Renal cortex interstitium (tissue), 11 donors: ENCODE measurements at regions not wholly inside any gene's neighbourhood (a gene's known extent, or its start where the extent isn't known, plus 50 kb on each side); places are given as distances from the start of the nearest gene placed in this dataset.

ENCODE experiments used
- DNase-seq, 11 donors: peaks; one replicate each; pipeline ENCODE4 v3.0.0-alpha.2; 2013; ENCODE audit warnings: low read depth in 9 of 11, low spot score in 4 of 11; ENCODE audit errors: extremely low read depth in 1 of 11

DNA sequence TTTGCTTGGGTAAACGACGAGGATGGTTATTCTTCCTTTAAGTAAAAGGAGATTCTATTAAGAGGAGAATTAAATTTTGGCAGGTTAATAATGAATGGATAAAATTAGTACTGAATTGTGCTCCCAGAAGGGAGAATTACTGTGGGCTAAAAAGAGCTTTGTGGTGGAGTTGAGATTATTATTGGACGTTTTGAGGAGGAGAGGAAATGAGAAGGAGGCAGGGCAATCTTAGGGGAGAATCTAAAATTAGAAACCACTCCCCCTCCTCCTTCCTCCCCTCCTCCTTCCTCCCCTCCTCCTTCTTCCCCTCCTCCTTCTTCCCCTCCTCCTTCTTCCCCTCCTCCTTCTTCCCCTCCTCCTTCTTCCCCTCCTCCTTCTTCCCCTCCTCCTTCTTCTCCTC is 331.8 kb downstream of the PRL start:
- DNase-seq = no peak

DNA sequence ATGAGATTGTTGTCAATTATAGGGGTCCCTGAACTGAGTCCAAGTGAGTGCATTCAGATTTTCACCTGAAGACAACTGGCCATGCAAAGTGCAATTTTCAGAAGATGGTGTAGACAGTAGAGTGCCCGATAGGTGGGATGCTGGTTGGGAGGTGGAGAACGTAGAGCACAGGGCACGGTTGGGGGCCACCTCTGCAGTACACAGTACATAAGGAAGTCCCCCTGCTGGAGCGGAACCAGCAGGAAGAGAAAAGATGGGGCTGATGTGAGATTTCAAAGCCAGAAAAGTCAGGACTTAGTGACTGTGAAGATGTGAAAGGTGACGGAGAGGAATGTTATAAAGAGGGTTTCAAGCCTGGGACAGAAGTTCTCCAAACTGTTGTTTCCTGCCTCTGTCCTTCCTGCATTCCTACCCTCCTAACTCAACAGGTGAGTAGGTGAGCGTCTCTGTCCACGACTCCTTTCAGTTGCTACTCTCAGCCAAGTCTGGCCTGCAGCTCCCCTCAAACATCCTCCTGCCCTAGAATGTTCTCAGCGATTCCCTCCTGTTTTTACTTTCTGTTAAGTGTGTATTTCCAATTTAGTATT is 330.8 kb downstream of the PRL start:
- DNase-seq = no peak

DNA sequence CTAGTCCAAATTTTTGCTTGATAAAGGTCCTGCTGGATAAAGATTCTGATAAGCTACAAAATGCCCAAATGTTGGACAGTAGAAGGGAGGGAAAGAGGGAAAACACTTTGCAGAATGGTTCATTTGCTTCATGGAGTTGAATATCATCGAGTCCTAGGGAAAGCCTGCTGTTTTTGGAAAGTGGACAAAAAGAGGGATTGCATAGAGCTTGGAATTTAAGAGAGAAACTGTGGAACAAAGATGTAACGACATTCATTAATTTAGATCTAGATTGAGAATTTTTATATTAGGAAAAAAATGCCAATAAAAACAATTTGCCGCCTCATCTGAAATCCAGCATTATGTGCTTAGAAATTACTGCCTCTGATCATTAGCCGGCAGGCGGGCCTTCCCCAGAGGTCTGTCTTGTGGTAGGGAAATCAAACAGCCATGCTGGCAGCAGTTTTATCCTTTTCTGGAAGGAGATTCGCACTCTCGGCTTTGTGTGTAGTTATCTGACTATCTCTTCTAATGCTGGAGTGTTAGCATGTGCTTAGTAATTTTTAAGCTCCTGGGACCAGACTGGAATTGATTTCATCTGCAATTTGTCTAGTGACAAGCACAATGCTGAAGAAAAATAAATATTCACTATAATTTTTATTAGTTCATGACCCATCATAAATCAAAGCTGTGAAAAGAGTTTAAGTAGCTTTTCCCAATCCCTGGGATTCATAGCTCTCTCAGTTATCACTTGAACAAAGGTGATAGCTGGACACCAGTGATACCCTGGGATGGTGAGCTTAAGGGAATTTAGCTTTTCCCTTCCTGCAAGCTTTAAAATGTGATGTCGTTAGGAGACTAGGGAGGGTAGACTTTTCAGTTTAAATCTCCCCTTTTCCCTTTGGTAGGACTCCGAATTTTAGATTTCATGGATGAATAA is 329.5 kb downstream of the PRL start:
- DNase-seq = no peak

DNA sequence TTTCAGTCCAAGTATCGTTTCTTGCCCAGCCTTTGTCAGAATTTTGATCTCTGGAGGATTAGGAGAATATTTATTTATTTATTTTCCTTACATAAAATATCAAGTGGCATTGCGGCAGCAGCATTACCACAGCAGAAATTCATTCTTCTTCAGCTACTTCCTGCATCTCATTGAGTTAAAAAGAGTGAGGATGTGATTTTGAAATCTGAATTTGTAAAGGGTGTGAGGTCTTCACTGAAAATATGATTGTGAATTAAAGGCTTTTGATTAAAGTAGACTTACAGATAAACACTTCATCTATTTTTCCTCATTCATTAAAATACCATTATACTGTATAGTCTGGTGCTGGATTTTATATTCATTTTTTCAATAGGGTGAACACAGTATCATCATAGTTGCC is 328.4 kb downstream of the PRL start:
- no peak for DNase-seq

DNA sequence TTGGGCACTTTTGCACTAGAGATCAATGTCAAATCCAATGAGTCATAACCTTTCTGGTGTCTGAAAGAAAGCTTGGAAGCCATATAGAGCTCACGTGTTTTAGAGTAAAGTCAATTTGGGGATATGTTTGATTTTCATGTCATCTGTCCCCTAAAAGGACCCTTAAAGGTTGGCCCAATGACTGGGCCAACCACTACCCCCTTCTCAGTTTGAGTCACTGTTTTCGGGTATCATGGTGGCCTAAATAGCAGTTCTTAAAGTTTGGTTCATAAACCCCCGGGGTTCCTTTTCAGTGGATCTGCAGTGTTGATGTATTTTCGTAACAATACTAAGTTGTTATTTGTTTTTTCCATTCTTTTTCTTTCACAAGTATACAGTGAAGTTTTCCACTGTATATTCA is 327.6 kb downstream of the PRL start:
- DNase-seq = no peak

DNA sequence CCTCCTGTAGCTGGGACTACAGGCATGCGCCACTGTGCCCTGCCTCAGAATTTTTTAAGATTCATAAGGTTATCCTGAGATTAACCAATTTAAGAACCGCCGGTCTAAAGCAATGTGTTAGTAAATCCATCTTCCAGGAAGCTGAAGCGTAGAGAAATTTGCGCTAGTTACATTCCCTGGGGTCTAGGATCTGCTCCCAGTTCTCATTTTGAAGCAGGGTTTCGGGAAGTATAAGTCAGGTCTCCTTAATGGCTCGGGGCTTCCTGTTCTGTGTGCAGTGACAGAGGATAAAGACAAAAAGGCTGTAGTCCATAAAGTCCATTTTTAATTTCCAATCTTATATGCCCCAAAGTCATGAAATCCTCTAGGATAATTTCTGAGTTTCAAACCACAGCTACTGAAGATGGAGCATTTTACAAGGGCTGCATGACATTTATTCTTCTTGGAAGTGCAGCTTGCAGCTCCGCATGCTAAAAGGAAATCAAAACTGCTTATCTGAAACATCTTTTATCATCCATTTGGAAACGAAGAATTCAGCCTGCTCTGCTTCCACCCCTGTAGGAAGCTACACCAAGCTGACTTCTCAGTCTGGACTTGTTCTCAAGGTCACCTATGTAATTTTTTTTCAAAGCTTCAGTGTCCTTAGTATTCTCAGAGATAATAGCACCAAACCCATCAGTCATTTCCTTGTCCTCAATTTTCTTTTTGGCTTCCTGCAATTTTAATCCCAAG is 326.1 kb downstream of the PRL start:
- no peak for DNase-seq

DNA sequence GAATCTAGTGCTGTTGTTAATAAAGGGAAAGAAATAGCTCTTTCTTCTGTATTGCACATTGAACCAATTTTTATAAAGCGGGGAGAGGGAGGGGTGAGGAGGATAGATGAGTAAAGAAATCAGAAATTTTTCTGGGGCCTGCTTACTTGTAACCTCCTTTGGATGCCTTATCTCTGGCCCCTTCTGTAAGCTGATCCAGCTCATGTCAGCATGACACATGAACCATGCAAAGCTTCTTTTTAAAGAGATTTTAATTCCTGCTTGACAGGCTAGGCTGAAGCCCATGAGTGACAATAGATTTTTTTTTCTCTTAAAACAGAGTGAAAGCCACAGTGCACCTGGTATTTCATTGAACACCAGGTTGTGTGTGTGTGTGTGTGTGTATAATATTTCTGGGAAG is 325.3 kb downstream of the PRL start:
- DNase-seq = no peak

DNA sequence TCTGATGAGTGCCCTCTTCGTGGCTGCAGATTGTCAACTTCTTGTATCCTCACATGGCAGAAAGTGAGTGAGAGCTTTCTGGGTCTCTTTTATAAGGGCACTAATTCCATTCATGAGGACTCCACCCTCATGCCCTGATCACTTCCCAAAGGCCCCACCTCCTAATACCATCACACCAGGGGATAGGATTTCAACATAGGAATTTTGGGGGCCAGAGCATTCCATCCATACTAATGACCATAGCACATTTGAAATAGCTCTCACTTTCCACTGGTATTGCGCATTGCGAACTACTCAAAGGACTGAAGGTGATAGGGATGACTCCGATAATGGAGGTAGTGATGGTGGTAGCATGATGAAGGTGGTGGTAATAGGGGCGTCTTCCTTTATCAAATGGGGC is 324.3 kb downstream of the PRL start:
- no peak for DNase-seq

DNA sequence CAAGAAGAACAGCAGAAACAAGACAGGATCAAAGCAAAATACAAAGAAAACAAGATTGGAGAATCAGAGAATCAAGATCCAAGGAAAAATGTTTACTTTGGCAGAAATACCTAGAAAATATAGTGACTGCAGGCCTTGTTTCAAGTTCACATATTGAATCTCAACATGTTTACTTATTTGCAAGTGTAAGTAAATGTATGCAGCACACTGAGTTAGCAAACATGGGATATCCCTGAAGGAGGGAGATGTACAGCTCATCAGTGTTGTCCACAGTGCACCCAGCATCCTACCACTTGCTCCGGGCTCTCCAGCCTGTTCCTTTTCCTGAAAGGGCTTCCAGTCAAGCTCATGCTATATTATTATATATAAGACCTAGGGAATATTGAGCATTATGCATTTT is 319.5 kb downstream of the PRL start:
- DNase-seq = no peak

DNA sequence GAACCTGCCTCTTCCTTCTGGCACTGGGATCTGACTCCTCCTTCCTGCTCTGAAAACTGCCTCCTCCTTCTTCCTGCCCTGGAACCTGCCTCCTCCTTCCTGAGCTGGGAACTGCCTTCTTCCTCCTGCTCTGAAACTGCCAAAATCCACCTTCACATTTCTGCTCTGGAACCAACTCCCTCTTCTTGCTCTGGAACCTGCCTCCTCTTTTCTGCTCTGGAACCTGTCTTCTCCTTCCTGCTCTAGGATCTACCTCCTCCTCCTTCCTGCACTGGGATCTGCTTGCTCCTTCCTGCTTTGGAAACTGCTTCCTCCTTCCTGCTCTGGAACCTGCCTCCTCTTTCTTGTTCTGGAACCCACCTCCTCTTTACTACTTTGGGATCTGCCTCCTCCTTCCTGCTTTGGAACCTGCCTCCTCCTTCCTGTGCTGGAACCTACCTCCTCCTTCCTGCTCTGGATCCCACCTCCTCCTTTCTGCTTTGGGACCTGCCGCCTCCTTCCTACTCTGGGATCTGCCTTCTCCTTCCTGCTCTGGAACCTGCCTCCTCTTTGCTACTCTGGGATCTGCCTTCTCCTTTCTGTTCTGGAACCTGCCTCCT is 315.5 kb downstream of the PRL start:
- DNase-seq = no peak

DNA sequence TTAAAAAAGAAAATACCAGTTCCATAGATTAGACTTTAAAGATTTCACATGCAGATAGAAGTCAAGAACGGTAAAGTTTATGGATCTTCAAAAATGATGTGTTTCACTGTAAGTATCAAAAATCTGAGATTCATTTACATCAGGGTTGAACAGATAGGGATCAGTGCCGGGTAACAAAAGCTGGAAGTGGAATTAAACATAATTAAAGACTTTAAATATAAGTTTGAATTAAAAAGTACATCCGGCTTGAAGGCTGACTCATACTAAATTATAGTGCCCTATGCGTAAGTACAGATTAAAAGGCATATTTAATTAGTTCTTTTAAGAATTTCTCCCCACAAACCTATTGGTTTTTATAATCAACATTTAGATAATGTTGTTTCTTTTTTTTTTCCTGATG is 312.7 kb downstream of the PRL start:
- DNase-seq = no peak

DNA sequence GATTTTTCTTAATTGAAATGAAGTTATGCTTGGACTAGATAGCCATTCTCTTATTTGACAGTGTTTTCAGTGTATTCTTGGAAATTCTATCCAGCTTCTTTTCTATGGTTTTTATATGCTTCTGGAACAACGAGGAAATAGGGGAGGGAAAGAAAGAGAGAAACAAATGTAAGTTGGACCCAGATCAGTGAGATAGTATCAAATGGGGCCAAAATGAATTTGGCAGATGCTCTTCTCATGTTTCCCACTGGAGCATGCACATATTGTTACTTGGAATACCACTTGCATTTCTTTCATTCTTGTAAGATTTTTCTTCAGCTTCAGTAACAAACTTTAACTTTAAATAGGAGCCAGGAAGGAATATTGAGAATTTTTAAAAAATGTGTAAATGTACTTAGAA is 312.3 kb downstream of the PRL start:
- no peak for DNase-seq

DNA sequence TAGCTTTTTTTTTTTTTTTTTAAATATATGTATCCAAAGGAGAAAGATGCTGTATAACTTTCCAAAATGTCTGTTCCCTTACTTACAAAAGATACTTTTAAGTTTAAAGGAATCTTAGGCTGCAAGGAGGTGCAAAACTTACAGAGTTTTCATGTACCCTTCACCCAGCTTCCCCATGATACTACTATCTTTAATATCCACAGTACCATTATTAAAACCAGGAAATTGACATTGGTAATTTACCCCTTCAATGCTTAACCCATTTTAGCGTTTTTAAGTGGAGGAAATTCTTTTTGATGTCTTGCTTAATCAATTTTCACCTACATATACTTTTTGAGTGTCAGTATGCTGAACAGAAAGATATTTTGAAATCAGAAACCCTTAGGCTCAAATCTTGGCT is 310.9 kb downstream of the PRL start:
- no peak for DNase-seq

DNA sequence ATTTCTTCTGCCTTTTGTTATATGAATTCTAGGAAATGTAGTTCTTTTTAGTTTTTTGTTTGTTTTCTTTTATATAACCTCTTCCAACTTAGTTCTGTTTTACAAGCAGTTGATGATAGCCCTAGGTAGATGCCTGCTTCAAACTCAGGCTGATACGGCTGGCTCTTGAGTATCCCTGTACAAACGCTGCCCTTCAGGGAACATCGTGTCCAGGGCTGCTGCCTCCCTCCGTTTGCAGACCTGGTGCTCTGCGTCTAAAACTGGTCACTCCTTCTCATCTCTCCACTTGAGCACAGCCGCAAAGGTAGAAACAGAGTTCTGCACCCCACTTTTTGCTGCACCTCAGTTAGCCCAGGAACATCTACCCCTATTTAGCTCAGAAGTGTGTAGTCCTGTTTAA is 310.1 kb downstream of the PRL start:
- DNase-seq = no peak

DNA sequence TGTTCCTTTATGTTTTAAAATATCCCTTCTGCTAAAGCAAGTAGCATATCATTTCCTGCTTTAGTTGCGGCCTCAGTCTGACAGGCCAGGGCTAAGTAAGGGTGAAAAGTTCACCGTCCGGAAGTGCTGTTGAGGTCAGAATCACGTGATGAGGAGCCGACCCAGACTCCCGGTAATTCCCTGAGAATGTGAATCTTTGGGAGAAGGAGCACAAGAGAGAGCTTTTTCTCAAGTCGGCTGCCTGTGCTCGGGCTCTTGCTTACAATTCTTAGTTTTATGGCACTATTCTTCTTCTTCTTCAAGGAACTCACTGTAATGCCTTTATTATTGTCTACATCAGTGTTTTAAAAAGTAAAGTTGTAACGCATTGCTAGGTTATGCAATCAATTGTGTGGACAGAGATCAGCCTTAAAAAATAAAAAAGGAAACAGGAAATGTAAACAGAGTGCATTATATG is 309.3 kb downstream of the PRL start:
- DNase-seq = peak; percentile 79 to 95 (median 89)

DNA sequence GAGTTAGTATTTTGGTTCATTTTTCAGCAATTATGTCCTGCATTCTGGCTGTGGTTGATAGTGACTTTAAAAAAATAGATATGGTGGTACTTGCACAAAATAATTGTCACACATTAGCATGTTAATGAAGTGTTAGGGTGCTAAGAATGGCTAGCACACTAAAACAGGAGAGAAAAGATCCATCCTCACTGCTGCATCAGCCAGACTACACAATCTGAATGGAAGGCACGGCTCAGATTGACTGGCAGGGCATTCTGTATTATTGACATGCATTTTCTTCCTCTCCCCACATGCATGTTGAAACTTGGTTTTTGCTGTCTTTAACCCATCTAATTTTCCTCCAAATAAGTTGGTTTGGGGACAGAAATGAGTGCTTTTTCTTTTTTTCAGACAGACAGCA is 306.3 kb downstream of the PRL start:
- DNase-seq = no peak

DNA sequence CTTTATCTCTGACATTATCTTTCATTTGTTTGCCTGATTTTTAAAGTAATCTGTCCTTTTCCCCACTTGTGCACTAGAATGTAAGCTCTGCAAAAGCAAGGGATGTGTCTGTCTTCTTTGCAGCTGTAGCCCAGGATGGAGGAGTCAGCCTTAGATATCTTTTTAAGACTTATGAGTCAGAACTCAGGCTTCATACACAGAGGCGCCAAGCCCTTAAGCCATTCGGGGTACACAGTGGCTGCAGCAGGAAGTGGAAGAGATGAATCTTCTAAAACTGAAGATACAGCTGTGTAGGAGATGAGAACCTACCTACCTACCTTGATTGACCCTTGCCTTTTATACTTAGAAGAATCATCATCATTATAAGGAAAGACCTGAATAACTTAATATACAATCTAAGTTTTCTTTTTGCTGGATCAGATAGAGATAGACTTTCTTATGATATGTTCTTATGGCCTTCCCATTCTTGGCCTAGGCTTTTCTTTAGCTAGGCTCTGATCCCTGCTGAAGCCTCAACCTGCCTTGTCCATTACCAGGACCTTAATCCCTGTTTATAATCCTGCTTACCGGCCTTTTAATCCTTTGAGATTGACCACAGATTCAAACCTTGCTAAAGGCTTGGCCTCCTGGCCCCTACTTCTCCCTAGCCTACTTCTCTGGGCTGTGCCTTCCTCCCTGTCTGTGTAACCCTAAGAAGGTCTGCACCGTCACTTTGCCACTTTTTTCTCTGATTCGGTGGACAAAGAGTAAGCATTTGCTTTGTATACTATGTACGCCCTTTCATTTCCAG is 304.5 kb downstream of the PRL start:
- DNase-seq = no peak

DNA sequence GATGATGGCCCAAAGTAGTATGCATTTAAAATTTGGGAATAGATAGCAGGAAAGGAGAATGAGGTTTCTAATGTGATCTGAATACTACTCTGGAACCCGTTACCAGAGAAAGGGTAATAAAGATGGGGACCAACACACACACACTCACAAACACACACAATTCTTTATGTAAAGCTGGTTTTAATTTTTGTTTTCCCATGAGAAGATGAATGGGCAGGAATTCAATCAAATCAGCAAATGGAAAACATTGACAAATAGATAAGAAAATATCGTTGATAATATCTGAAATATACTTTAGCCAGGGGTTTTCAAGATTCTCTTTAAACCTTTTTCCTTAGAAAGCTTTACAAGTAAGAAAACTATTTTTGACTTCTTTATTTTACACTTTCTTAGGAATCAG is 303.0 kb downstream of the PRL start:
- DNase-seq = no peak

DNA sequence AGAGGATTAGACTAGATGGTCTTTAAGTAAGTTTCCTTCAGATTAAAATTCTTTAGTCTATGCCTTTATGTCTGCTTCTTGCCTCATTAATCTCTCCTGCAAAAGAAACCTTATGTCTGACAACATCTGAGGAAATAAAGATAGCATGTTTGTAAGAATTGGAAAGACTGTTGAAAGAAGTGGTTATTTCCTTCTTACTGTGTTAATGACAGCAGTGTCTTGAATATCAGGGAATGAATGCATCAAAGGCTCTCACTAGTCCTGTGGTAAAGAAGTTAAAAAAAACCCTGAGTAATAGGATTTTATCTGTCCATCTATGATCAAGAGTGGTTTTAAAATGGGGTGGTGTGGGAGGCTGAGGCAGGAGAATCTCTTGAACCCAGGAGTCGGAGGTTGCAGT is 302.0 kb downstream of the PRL start:
- DNase-seq = no peak
